NT2/D1 (cell line): ENCODE measurements at regions not wholly inside any gene's neighbourhood (a gene's known extent, or its start where the extent isn't known, plus 50 kb on each side); places are given as distances from the start of the nearest gene placed in this dataset.

Experiments
- SUZ12 ChIP-seq: IDR thresholded peaks from 2 replicates; pipeline ENCODE4 v1.6.1; 2011; ENCODE audit not compliant: insufficient read length, insufficient read depth; ENCODE audit errors: extremely low read depth
- YY1 ChIP-seq: IDR thresholded peaks from 2 replicates; pipeline ENCODE4 v1.6.1; 2011; ENCODE audit not compliant: insufficient read length, insufficient read depth

DNA sequence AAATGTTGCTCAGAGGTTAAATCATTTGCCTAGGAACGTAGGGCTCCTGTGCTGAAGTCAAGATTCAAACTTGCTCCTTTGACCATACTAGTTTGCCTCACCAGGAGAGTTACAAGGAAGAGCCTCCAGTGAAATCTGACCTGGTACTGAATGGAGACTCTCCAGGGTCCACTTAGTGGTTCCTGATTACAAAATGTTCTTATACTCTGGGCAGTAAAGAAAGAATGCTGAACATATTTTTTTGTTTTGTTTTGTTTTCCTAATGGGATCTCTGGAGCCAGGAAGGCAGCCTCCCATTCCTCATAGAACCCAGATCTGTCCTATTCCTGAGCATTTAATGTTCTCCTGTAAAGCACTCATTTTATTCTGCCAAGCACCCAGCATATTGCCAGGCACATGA, 256.5 kb upstream of the CLINT1 start:
- TF ChIP-seq SUZ12 (no peak), YY1 (no peak)
